ENCODE measurements at regions not wholly inside any gene's neighbourhood (a gene's known extent, or its start where the extent isn't known, plus 50 kb on each side); places are given as distances from the start of the nearest gene placed in this dataset.

DNA sequence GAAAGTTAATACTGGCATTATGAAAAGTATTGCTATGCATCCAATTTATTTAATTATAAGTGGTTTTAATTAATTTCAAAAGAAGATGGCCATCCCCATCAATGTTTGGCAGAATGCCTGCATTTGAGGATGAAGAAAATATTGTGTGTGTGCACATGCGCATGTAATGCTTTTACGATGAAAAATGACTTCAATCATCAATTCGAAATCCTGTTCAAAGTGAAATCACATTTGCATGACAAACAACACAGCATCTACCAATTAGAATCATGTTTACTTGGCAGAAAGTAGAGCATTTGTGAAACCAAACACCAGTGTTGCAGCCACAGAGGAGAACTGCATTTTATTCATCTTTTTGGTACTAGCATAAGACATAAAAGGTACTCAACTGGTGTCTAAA lies 191.9 kb upstream of the PIRT start:
- no peak for TF ChIP-seq TAF1 (conservative IDR thresholded peaks at IDR 0.05)
- no peak for TF ChIP-seq SP1 (IDR thresholded peaks at IDR 0.05)
- TF ChIP-seq CTCF (IDR thresholded peaks at IDR 0.05; ENCODE audit: low read depth, low read length, missing input control) = no peak
- TF ChIP-seq, protein P1, sequence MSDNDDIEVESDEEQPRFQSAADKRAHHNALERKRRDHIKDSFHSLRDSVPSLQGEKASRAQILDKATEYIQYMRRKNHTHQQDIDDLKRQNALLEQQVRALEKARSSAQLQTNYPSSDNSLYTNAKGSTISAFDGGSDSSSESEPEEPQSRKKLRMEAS (IDR thresholded peaks at IDR 0.05) = no peak
- TF ChIP-seq, protein P2, sequence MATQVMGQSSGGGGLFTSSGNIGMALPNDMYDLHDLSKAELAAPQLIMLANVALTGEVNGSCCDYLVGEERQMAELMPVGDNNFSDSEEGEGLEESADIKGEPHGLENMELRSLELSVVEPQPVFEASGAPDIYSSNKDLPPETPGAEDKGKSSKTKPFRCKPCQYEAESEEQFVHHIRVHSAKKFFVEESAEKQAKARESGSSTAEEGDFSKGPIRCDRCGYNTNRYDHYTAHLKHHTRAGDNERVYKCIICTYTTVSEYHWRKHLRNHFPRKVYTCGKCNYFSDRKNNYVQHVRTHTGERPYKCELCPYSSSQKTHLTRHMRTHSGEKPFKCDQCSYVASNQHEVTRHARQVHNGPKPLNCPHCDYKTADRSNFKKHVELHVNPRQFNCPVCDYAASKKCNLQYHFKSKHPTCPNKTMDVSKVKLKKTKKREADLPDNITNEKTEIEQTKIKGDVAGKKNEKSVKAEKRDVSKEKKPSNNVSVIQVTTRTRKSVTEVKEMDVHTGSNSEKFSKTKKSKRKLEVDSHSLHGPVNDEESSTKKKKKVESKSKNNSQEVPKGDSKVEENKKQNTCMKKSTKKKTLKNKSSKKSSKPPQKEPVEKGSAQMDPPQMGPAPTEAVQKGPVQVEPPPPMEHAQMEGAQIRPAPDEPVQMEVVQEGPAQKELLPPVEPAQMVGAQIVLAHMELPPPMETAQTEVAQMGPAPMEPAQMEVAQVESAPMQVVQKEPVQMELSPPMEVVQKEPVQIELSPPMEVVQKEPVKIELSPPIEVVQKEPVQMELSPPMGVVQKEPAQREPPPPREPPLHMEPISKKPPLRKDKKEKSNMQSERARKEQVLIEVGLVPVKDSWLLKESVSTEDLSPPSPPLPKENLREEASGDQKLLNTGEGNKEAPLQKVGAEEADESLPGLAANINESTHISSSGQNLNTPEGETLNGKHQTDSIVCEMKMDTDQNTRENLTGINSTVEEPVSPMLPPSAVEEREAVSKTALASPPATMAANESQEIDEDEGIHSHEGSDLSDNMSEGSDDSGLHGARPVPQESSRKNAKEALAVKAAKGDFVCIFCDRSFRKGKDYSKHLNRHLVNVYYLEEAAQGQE (IDR thresholded peaks at IDR 0.05) = no peak
- TF ChIP-seq FOXA1 (IDR thresholded peaks at IDR 0.05) = no peak
- TF ChIP-seq, protein P3, sequence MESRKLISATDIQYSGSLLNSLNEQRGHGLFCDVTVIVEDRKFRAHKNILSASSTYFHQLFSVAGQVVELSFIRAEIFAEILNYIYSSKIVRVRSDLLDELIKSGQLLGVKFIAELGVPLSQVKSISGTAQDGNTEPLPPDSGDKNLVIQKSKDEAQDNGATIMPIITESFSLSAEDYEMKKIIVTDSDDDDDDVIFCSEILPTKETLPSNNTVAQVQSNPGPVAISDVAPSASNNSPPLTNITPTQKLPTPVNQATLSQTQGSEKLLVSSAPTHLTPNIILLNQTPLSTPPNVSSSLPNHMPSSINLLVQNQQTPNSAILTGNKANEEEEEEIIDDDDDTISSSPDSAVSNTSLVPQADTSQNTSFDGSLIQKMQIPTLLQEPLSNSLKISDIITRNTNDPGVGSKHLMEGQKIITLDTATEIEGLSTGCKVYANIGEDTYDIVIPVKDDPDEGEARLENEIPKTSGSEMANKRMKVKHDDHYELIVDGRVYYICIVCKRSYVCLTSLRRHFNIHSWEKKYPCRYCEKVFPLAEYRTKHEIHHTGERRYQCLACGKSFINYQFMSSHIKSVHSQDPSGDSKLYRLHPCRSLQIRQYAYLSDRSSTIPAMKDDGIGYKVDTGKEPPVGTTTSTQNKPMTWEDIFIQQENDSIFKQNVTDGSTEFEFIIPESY (IDR thresholded peaks at IDR 0.05) = no peak
- no peak for TF ChIP-seq HNF4G (IDR thresholded peaks at IDR 0.05)
- TF ChIP-seq NR2F2 (IDR thresholded peaks at IDR 0.05) = no peak
